GM20000 (cell line): ENCODE measurements at regions not wholly inside any gene's neighbourhood (a gene's known extent, or its start where the extent isn't known, plus 50 kb on each side); places are given as distances from the start of the nearest gene placed in this dataset.

Experiments used
- DNase-seq: peaks from one replicate; pipeline ENCODE4 v3.0.0; 2012; ENCODE audit warnings: low spot score
- TF ChIP-seq, protein P1 (sequence below): IDR thresholded peaks from 2 replicates; pipeline ENCODE4 v1.5.1; 2012; ENCODE audit warnings: mild to moderate bottlenecking, control low read depth; ENCODE audit errors: extremely low read depth, missing control alignments

- TF ChIP-seq, protein P1, sequence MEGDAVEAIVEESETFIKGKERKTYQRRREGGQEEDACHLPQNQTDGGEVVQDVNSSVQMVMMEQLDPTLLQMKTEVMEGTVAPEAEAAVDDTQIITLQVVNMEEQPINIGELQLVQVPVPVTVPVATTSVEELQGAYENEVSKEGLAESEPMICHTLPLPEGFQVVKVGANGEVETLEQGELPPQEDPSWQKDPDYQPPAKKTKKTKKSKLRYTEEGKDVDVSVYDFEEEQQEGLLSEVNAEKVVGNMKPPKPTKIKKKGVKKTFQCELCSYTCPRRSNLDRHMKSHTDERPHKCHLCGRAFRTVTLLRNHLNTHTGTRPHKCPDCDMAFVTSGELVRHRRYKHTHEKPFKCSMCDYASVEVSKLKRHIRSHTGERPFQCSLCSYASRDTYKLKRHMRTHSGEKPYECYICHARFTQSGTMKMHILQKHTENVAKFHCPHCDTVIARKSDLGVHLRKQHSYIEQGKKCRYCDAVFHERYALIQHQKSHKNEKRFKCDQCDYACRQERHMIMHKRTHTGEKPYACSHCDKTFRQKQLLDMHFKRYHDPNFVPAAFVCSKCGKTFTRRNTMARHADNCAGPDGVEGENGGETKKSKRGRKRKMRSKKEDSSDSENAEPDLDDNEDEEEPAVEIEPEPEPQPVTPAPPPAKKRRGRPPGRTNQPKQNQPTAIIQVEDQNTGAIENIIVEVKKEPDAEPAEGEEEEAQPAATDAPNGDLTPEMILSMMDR, result no peak
- DNase-seq, result no peak
Observed at GRCh38 chr15:95018888-95019545, 787.7 kb downstream of the MCTP2 start.

- no peak for DNase-seq
- TF ChIP-seq, protein P1, result no peak
Observed at GRCh38 chr15:95019907-95020306, 788.5 kb downstream of the MCTP2 start.

GRCh38 chr15:95021816-95022215, 790.5 kb downstream of the MCTP2 start:
- TF ChIP-seq, protein P1, result no peak
- DNase-seq, result no peak

DNA sequence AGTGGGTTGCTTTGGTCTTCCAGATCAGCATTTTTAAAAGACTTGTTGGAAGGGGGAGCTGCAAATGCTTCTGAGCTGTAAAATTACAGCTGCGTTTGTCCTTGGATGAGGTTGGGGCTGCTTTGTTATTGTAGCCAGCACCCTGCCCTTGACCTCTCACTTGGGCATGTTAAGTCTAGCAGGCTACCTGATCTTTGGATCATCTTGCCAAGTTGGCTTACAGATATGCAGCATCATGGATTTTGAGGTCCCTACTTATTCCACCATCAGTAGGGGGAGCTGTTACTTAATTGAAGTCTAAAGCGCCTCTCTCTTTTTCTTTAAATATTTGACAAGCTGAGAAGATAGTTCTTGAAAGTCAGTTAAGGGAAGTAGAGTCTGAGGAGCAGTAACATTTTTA, 793.0 kb downstream of the MCTP2 start:
- TF ChIP-seq, protein P1, result no peak

DNA sequence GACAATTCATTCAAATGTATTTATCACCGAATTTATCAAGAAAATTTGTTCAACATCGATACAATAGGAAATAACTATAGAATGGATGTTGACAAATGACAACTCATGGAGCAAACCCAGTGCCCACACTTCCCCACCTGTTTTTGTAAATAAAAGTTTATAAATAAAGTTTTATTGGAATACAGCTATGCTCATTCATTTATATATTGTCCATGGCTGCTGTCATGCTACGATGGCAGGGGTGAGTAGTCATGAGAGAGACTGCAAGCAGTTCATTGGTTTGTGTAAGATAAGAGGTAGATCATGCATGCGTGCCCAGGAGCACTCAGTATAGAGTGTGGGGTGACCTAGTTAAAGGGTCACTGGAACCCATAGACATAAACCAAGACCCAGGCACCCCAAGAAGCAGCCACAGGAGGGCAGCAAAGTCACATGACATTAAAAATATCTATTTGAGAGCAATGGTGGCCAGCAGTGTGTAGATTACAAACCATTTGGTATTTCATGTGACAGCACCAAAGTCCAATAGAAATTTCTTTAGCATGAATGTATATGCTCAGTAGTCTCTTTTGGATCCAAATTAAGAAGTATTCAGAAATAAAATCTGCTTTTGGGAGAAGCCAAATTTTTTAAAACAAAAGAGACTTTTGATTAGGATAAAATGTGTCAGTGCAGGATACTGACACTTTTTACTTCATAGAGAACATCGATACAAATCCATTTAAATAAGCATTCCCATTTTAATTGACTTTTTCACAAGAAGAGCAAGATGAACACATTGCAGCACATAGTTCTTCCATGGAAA, 794.8 kb downstream of the MCTP2 start:
- DNase-seq, result peak; percentile 4
- TF ChIP-seq, protein P1, result no peak

More for the DNA sequence above, 793.0 kb downstream of the MCTP2 start:
- DNase-seq, result no peak

DNA sequence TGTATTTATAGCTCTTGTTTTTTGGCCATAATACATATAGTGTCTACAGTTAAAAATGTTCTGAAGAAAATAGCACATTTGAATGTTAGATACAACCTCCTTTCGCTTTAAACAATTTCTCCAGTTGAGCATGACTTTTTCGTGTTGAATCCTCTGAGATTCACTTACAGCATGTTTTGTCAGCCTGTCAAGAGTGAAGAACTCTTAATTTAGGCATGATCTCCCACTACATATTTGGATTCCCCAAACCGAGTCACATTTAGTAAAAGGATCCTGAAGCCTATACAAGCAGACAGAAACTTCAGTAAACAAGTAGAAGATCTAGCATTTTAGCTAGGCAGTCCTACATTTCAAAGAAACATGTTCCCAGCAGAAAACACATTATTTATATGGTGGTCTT, 796.6 kb downstream of the MCTP2 start:
- TF ChIP-seq, protein P1, result no peak
- no peak for DNase-seq

DNA sequence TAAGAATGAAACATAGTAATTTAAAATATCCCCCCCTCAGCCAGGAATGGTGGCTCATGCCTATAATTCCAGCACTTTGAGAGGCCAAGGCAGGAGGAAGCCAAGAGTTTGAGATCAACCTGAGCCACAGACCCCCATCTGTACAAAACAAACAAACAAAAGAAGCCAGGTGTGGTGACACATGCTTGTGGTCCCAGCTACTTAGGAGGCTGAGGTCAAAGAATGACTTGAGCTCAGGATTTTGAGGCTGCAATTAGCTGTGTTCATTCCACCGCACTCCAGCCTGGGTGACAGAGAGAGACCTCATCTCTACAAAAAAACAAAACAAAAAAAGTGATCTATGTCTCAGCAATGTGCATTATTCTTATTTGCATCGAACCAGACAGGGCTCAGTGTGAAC, 800.8 kb downstream of the MCTP2 start:
- DNase-seq, result no peak
- TF ChIP-seq, protein P1, result no peak
